Psoas muscle (tissue), 7 donors: ENCODE measurements at regions not wholly inside any gene's neighbourhood (a gene's known extent, or its start where the extent isn't known, plus 50 kb on each side); places are given as distances from the start of the nearest gene placed in this dataset.

Experiments used
- ATAC-seq, 4 donors: fragments of 200-7000 bp; cut with Tn5 transposase; one replicate each; pipeline ENCODE4 v1.9.1; 2020; ENCODE audit warnings: moderate library complexity in 3 of 4, mild to moderate bottlenecking in 2 of 4
- DNase-seq, 2 donors: peaks; one replicate each; pipeline ENCODE4 v3.0.0-alpha.2; 2020
- H3K27ac ChIP-seq: fragments of 200-600 bp; one replicate; pipeline ENCODE4 v1.8.0; 2022
- H3K27me3 ChIP-seq, 3 donors: fragments of 200-600 bp in 1 of 3; one replicate each; pipeline versions ENCODE4 v1.6.1 to v1.8.0; 2013 to 2022; ENCODE audit warnings: low read length in 2 of 3, mild to moderate bottlenecking in 2 of 3, moderate library complexity in 1 of 3; ENCODE audit not compliant: insufficient read depth in 3 of 3
- H3K36me3 ChIP-seq, 2 donors: fragments of 200-600 bp in 1 of 2; one replicate each; pipeline versions ENCODE4 v1.6.1 to v1.8.0; 2013 to 2022; ENCODE audit warnings: low read depth in 1 of 2, mild to moderate bottlenecking in 1 of 2, moderate library complexity in 1 of 2; ENCODE audit not compliant: insufficient read depth in 1 of 2
- H3K4me1 ChIP-seq: fragments of 200-600 bp; one replicate; pipeline ENCODE4 v1.8.0; 2022
- H3K4me3 ChIP-seq: fragments of 200-600 bp; one replicate; pipeline ENCODE4 v1.8.0; 2022; ENCODE audit warnings: mild to moderate bottlenecking
- H3K9me3 ChIP-seq: fragments of 200-600 bp; one replicate; pipeline ENCODE4 v1.8.0; 2022
- WGBS, 3 donors: extraction: QIAGEN DNeasy Blood & Tissue Kit; methylation state at CpG; one replicate each; pipeline versions ENCODE4 v1.1.6 to v1.1.7; 2013; 5-methylcytosine and 5-hydroxymethylcytosine counted together
- intact Hi-C, 2 donors: fragments of 100-400 bp; cut with DNase I; formaldehyde crosslinking; loops; one replicate each; pipeline versions ENCODE4 v1.11.0 to v1.14.2; 2022
- TF ChIP-seq, protein P1 (sequence below): fragments of 200-600 bp; IDR thresholded peaks from one replicate; pipeline ENCODE4 v1.8.0; 2022; ENCODE audit warnings: antibody characterized with exemption
- donor health status: healthy with polysubstance abuse.
- donor health status: DM: no; HTN: no; CAD: no; lungs with moderate emphysema.
- donor health status: Bipolar disorder and iron deficiency.
- donor health status: healthy.
- donor health status: DM: yes; HTN: yes; CAD: no.
- donor health status: DM: no; HTN: no; CAD: no.
- donor health status: DM: yes; HTN: yes; CAD: no.

DNA sequence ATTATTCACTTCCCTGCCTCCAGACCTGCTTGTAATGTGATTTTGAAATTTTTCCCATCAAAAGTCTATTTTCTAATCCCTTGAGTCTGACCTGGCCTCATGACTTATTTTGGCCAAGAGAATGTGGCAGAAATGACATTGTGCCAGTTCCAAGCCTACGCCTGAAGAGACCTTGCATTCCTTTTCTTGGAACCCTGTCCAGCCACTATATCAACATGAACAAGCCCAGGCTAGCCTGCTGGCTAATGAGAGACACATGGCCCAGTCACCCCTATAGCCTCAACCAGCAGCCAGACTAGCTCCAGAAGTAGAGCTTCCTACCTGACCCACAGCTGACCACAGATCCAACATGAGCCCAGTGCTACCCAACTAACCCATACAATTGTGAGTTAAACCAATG, 121.1 kb upstream of the ACP3 start:
- DNase-seq (no peak), ATAC-seq (no peak)
- WGBS, 3 donors = 53 to 78% (median 64%) methylated on average over 1 of the region's 1 CpG
- H3K36me3 ChIP-seq = no peaks in the 10 kb centered on the region
- no peaks in the 10 kb centered on the region for H3K9me3 ChIP-seq
- TF ChIP-seq, protein P1, sequence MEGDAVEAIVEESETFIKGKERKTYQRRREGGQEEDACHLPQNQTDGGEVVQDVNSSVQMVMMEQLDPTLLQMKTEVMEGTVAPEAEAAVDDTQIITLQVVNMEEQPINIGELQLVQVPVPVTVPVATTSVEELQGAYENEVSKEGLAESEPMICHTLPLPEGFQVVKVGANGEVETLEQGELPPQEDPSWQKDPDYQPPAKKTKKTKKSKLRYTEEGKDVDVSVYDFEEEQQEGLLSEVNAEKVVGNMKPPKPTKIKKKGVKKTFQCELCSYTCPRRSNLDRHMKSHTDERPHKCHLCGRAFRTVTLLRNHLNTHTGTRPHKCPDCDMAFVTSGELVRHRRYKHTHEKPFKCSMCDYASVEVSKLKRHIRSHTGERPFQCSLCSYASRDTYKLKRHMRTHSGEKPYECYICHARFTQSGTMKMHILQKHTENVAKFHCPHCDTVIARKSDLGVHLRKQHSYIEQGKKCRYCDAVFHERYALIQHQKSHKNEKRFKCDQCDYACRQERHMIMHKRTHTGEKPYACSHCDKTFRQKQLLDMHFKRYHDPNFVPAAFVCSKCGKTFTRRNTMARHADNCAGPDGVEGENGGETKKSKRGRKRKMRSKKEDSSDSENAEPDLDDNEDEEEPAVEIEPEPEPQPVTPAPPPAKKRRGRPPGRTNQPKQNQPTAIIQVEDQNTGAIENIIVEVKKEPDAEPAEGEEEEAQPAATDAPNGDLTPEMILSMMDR = no peak
- no peak overlapping the region for H3K27ac ChIP-seq
- intact Hi-C loops = no loop called here
- no peak overlapping the region for H3K4me3 ChIP-seq
- no peaks in the 10 kb centered on the region for H3K4me1 ChIP-seq
- no peaks in the 10 kb centered on the region for H3K27me3 ChIP-seq

GRCh38 chr3:132198516-132198915, 118.7 kb upstream of the ACP3 start:
- Histone ChIP-seq H3K27ac (no peak overlapping the region), H3K36me3 (no peaks in the 10 kb centered on the region)
- ATAC-seq = no peak

GRCh38 chr3:132199451-132199850, 117.8 kb upstream of the ACP3 start:
- TF ChIP-seq, protein P1 = no peak
- DNase-seq (no peak), ATAC-seq (no peak)
- no peaks in the 10 kb centered on the region for H3K27me3 ChIP-seq
- H3K36me3 ChIP-seq = no peaks in the 10 kb centered on the region
- no peaks in the 10 kb centered on the region for H3K4me1 ChIP-seq
- 42 to 45% (median 42%) methylated on average over 1 of the region's 1 CpG for WGBS, 3 donors
- intact Hi-C loops = no loop called here
- H3K9me3 ChIP-seq = no peaks in the 10 kb centered on the region
- no peak overlapping the region for H3K27ac ChIP-seq
- no peak overlapping the region for H3K4me3 ChIP-seq

More at GRCh38 chr3:132198516-132198915, 118.7 kb upstream of the ACP3 start:
- no peaks in the 10 kb centered on the region for H3K9me3 ChIP-seq
- no peak for DNase-seq
- H3K4me3 ChIP-seq = no peak overlapping the region
- TF ChIP-seq, protein P1 = no peak
- H3K27me3 ChIP-seq = no peaks in the 10 kb centered on the region
- no peaks in the 10 kb centered on the region for H3K4me1 ChIP-seq
- intact Hi-C loops = no loop called here

GRCh38 chr3:132202586-132202985, 114.6 kb upstream of the ACP3 start:
- Histone ChIP-seq H3K27ac (no peak overlapping the region), H3K9me3 (no peaks in the 10 kb centered on the region), H3K36me3 (no peaks in the 10 kb centered on the region), H3K4me1 (no peaks in the 10 kb centered on the region), H3K4me3 (no peak overlapping the region), H3K27me3 (no peaks in the 10 kb centered on the region)
- TF ChIP-seq, protein P1 = no peak
- ATAC-seq (no peak), DNase-seq (no peak)
- intact Hi-C loops = no loop called here
- 71 to 92% (median 89%) methylated on average over 3 of the region's 3 CpGs for WGBS, 3 donors

DNA sequence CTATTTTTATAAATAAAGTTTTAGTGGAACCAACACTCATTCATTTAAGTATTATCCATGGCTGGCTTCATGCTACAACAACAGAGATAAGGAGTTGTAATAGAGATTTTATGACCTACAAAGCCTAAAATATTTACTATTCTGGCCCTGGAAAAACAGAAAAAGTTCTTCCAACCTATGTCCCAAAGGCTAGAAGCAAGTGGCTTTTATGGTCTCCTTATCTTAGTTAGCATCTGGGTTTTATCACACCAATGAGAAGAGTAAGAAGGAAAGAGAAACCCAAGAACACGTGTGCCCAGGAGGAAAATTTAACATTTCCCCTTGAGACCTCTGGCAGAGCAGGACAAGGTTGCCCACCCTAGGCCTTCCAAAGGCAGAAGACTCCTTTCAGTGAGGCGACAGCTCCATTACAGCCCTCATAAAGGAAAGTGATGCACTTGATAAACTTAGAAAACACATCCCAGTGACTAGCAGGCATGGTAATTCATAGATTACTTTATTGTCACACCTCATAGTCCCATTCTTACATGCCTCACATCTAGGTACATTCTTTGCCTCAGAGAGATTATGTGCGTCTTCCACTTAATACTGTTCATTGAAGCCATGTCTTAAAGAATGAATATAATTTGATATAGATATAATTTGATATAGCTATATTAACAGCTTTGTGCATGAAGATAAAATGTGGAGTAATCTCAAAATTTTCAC, 113.2 kb upstream of the ACP3 start:
- Histone ChIP-seq H3K27me3 (no peaks in the 10 kb centered on the region), H3K9me3 (no peaks in the 10 kb centered on the region), H3K27ac (no peak overlapping the region), H3K4me1 (no peaks in the 10 kb centered on the region), H3K36me3 (no peaks in the 10 kb centered on the region), H3K4me3 (no peak overlapping the region)
- WGBS, 3 donors = 58 to 64% (median 63%) methylated on average over 3 of the region's 3 CpGs
- DNase-seq (no peak), ATAC-seq (no peak)
- intact Hi-C loops = no loop called here
- TF ChIP-seq, protein P1 = no peak
